HL-60/S4 treated with retinoic acid at 250 ng/mL for 4 days and 3 days (cell line): ENCODE measurements at regions not wholly inside any gene's neighbourhood (a gene's known extent, or its start where the extent isn't known, plus 50 kb on each side); places are given as distances from the start of the nearest gene placed in this dataset.
"Not testable (repeated sequence)": the region's sequence is repeated elsewhere in the genome, so short reads cannot be mapped to it uniquely, and the experiment has no call there.

ENCODE experiments used
- in situ Hi-C: fragments of 300-500 bp; cut with MboI; formaldehyde crosslinking; loops from 2 replicates; pipeline ENCODE4 v1.7.0; 2022; ENCODE audit warnings: low sequenced_read_pairs

GRCh38 chr7:119964788-119965542 lies 308.0 kb upstream of the KCND2 start:
- in situ Hi-C loops: no loop called here

DNA sequence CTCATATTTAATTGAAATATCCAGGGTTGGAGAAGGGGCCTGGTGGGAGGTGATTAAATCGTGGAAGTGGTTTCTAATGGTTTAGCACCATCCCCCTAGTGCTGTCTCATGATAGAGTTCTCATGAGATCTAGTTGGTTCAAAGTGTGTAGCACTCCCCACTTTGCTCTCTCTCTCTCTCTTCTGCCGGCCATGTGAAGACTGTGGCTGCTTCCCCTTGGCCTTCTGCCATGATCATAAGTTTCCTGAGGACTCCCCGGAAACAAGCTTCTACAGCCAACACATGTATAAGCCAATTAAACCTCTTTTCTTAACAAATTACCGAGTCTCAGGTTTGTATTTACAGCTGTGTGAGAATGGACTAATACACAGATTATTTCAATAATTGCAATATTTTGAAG lies 305.8 kb upstream of the KCND2 start:
- in situ Hi-C loops: no loop called here

DNA sequence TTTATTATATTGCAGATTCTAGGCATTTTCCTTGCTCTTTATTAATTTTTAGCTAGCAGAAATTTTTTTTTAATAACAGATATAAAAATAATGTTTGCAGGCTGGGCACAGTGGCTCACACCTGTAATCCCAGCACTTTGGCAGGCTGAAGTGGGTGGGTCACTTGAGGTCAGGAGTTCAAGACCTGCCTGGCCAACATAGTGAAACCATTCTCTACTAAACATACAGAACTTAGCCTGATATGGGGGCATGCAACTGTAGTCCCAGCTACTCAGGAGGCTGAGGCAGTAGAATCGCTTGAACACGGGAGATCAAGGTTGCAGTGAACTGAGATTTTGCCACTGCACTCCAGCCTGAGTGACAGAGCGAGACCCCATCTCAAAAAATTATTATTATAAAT lies 304.6 kb upstream of the KCND2 start:
- in situ Hi-C loops: not testable (repeated sequence)

DNA sequence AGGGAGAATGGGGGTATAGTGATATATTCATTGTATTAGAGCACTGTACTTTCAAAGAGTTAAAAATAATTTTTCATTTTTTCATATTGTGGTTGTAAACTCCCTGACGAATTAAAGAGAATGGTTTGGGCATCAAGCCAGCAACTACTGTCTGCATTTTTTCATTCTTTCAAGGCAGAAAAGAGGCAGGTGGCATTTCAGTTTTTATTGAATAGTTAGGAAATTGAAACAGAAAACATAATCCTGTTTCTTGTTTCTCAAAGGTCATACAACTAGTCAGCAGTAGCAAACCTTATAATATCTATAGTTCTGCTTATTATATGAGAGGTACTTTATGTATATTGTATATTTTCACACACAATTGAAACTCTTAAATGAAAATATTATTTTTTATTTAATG lies 303.9 kb upstream of the KCND2 start:
- in situ Hi-C loops: no loop called here

- in situ Hi-C loops: no loop called here
Measured at GRCh38 chr7:119969763-119970162, 303.2 kb upstream of the KCND2 start.

DNA sequence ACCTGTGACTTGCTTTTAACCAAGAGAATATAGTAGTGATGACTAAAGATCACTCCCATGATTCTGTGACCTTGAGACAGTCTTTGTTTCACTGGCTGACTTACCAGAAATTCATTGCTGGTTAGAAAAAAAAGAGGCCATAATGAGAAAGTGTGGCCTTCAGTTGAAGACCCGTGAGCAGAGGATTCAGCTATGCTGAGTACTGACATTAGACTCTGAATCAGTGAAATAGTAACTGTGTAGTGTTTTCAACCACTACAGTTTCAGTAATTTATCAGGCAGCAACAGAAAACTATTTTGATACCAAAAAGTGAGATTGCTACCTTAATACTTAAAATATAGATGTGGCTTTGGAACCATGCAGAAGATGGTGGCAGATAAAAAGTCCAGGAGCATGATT lies 298.0 kb upstream of the KCND2 start:
- in situ Hi-C loops: no loop called here

DNA sequence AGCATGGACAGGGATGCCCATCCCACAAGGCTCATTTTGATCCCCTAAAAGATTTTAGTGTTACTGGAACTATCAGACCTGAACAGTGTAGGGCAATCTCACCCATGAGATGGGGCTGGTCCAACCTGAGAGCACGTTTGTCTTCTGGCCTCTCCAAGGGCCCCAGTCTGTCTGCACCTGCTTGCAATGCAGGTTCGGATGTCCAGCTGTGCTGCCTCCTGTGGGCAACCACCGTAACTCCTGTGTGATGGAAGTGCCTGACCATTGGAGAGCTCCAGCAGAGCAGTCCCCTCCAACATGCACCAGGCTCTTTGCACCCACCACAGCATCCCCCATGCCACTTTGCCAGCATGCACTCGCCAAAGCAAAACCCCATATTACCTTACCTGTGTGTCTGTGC lies 290.1 kb upstream of the KCND2 start:
- in situ Hi-C loops: no loop called here

DNA sequence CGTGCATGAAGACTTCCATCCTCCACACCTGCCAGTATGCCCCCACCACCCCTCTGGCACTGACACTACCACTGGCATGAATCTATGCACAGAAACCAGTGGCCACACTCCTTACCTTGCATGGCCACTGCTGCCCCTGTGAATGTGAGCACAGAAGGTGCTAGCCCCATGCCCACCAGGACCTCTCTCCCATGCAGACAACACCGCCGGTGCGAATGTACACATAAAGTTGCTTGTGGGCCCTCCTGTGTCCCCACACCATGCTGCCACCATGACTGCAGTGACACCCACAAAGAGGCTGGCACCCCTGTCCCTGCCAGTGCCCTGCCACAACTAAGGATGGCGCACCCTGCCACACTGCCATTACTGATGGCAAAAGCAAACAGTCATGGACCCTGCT lies 289.5 kb upstream of the KCND2 start:
- in situ Hi-C loops: no loop called here

DNA sequence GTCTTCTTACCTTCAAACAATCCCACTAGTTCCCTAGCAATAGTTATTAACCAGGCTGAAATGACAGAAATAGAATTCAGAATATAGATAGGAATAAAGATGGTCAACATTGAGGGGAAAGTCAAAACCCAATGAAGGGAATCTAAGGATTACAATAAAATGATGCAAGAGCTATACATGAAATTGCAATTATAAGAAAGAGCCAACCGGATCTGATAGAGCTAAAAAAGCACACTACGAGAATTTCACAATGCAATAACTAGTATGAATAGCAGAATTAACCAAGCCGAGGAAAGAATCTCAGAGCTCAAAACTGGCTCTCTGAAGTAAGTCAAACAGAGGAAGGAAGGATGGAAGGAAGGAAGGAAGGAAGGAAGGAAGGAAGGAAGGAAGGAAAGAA lies 288.7 kb upstream of the KCND2 start:
- in situ Hi-C loops: no loop called here

GRCh38 chr7:119988401-119988800 lies 284.6 kb upstream of the KCND2 start:
- in situ Hi-C loops: no loop called here

DNA sequence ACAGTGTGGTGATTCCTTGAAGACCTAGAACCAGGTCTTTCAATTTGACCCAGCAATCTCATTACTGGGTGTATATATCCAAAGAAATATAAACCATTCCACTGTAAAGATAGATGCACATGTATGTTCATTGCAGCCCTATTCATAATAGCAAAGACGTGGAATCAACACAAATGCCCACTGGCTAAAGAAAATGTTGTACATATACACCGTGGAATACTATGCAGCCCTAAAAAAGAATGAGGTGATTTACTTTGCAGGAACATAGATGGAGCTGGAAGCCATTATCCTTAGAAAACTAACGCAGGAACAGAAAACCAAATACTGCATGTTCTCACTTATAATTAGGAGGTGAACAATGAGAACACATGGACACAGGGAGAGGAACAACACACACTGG lies 278.0 kb upstream of the KCND2 start:
- in situ Hi-C loops: no loop called here

GRCh38 chr7:119996634-119997033 lies 276.3 kb upstream of the KCND2 start:
- in situ Hi-C loops: no loop called here

GRCh38 chr7:119999738-120000475 lies 273.1 kb upstream of the KCND2 start:
- in situ Hi-C loops: no loop called here

- in situ Hi-C loops: no loop called here
Measured at GRCh38 chr7:120005720-120006119, 267.3 kb upstream of the KCND2 start.

- in situ Hi-C loops: not testable (repeated sequence)
Measured at GRCh38 chr7:120014301-120014700, 258.7 kb upstream of the KCND2 start.

DNA sequence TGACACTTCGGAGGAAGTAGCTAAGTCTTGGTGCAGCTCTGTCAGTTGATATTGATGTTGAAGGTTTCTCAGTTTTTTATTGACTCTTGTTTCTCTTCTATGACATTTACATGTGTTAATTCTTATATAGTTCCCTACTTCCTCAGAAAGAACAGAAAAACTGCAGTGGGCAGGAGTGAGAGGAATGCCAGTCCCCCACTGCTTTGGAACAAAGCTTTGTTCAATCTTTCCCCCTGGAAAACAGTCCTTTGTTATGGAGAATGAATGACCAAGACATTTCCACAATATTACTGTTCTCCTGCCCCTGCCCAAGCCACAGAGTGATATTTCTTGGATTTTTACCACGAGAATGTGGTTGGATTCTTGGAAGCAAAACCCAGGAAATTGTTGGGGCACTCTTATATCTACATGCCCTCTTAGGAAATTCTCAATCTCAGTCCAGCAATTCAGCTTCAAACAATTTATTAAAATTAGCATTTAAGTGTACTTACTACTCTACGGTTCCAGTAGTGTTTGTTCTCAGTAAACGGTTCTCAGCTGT lies 258.0 kb upstream of the KCND2 start:
- in situ Hi-C loops: no loop called here

DNA sequence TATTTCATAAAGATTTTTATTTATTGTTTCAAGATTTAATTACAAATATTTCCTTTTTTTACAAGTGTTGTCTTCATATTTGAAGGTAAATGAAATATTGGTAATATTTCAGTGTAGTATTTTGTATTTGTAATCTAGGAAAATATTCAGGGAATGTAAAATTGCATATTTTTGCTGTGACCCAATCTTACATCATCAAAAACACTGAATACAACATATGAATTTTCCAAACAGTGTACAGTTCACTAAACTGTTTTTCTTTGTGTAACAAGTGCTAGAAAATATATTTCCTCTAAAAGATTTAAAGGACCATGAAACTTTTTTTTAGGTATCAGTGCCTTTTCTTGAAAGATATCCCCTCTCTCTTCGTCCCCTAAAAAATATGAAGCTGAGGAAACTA lies 251.9 kb upstream of the KCND2 start:
- in situ Hi-C loops: no loop called here

GRCh38 chr7:120023494-120024167 lies 249.3 kb upstream of the KCND2 start:
- in situ Hi-C loops: no loop called here

DNA sequence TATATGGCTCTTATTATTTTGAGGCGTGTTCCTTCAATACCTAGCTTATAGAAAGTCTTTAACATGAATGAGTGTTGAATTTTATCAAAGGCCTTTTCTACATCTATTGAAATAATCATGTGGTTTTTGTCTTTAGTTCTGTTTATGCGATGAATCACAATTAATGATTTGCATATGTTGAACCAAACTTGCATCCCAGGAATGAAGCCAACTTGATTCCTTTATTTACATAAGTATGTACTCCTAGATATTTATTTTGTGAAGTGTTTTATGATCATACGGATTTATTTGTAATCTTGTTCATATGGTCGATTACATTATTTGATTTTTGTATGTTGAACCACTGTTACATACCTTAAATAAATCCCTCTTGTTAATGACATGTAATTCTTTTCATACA lies 244.3 kb upstream of the KCND2 start:
- in situ Hi-C loops: no loop called here

DNA sequence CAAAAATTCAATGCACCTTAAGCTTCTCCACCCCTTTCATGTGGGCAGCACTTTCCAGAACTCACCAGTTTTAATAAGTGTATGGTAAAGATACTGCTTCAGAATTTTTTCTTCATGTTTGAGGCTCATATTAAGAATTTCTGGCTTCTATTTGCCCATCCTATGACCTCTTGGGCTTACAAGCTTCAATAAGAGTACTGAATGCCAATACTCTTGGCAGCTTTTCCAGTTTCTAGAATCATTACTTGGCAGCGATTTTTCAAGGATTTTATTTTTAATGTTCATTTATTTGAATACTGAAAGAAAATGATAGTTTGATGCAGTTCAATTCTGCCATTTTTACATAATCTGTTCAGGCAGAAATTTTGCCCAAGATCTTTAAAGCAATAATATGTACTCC lies 242.1 kb upstream of the KCND2 start:
- in situ Hi-C loops: no loop called here

DNA sequence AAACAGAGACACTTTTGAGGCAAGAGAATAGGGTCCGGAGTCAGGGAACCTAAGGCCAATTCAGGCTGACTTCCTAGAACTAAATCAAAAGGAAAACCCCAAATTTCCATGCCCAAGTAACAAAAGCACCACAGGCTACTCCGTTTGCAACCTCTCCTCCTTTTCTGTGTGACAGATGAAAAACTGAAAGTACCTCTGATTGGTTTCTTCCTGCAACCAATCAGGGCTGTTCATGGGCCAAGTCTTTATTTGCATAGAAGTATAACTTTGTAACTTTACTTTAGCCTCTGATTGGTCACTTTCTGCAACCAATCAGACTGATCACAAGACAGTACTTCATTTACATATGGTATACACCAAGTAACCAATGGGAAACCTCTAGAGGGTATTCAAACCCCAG lies 239.9 kb upstream of the KCND2 start:
- in situ Hi-C loops: no loop called here

DNA sequence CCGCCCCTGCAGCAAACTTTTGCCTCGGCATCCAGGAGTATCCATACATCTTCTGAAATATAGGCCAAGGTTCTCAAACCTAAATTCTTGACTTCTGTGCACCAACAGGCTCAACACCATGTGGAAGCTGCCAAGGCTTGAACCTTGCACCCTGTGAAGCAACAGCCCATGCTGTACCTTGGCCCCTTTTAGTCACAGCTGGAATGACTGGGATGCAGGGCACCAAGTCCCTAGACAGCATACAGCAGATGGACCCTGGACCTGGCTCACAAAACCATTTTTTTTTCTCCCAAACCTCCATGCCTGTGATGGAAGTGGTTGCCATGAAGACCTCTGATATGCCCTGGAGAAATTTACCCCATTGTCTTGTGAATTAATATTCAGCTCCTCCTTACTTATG lies 233.8 kb upstream of the KCND2 start:
- in situ Hi-C loops: no loop called here
